HEK293 (cell line): ENCODE measurements at regions not wholly inside any gene's neighbourhood (a gene's known extent, or its start where the extent isn't known, plus 50 kb on each side); places are given as distances from the start of the nearest gene placed in this dataset.

Experiments
- CTCF ChIA-PET: fragments of 350-600 bp; formaldehyde crosslinking; extraction: SDS; loops from one replicate; lab custom pipeline; 2021; ENCODE audit warnings: antibody characterized with exemption; lab: Yijun Ruan, JAX
- POLR2A ChIA-PET: fragments of 300-600 bp; formaldehyde crosslinking; extraction: SDS; loops from one replicate; lab custom pipeline; 2020; ENCODE audit warnings: antibody characterized with exemption, inconsistent platforms; lab: Yijun Ruan, JAX
- H3K27ac ChIP-seq: fragments of 200-500 bp; sonication (Bioruptor generic); 2 replicates; pipeline ENCODE4 v1.5.1; 2014; ENCODE audit warnings: low read depth, low read length, control low read depth, inconsistent platforms; ENCODE audit errors: extremely low read depth
- H3K36me3 ChIP-seq, 2 experiments: fragments of 200-500 bp in 1 of 2; sonication (Bioruptor generic) in 1 of 2; 1 replicate in 1 of 2; 2 replicates in 1 of 2; pipeline ENCODE4 v1.5.1; 2014 to 2017; ENCODE audit warnings: inconsistent platforms in 2 of 2, low read length in 2 of 2; ENCODE audit not compliant: control insufficient read depth in 2 of 2, insufficient read depth in 1 of 2
- H3K4me1 ChIP-seq: fragments of 200-500 bp; sonication (Bioruptor generic); 2 replicates; pipeline ENCODE4 v1.5.1; 2014; ENCODE audit warnings: mild to moderate bottlenecking, low read length, inconsistent platforms; ENCODE audit not compliant: control insufficient read depth, insufficient read depth
- H3K4me3 ChIP-seq: 2 replicates; pipeline ENCODE4 v1.5.1; 2011; ENCODE audit warnings: low read depth, mild to moderate bottlenecking, control low read depth, low read length, moderate library complexity
- H3K9me3 ChIP-seq: fragments of 200-500 bp; sonication (Bioruptor generic); 2 replicates; pipeline ENCODE4 v1.5.1; 2014; ENCODE audit warnings: low read depth, low read length, inconsistent platforms; ENCODE audit not compliant: control insufficient read depth, insufficient read depth
- FEZF1 ChIP-seq: fragments of 450-650 bp; formaldehyde crosslinking; IDR thresholded peaks from 2 replicates; pipeline ENCODE4 v1.5.1; 2016; ENCODE audit warnings: missing biosample characterization, missing genetic modification characterization
- GLI4 ChIP-seq: fragments of 450-650 bp; formaldehyde crosslinking; IDR thresholded peaks from 2 replicates; pipeline ENCODE4 v1.5.1; 2016; ENCODE audit warnings: missing biosample characterization, missing genetic modification characterization
- HOXA7 ChIP-seq: sonication (generic); formaldehyde crosslinking; IDR thresholded peaks from 2 replicates; pipeline ENCODE4 v1.8.1; 2022; ENCODE audit warnings: missing genetic modification reagents, borderline replicate concordance
- MZF1 ChIP-seq: fragments of 450-650 bp; formaldehyde crosslinking; IDR thresholded peaks from 2 replicates; pipeline ENCODE4 v1.5.1; 2017; ENCODE audit warnings: missing biosample characterization, missing genetic modification characterization, borderline replicate concordance
- REPIN1 ChIP-seq: fragments of 450-650 bp; formaldehyde crosslinking; IDR thresholded peaks from 2 replicates; pipeline ENCODE4 v1.5.1; 2017; ENCODE audit warnings: missing biosample characterization, missing genetic modification characterization, low read depth
- SP7 ChIP-seq: fragments of 450-650 bp; formaldehyde crosslinking; IDR thresholded peaks from 2 replicates; pipeline ENCODE4 v1.5.1; 2016; ENCODE audit warnings: missing biosample characterization, missing genetic modification characterization
- TCF7L2 ChIP-seq: IDR thresholded peaks from 2 replicates; pipeline ENCODE4 v1.6.1; 2011; ENCODE audit warnings: low read depth, mild to moderate bottlenecking, inconsistent platforms, low read length, moderate library complexity, borderline replicate concordance
- ZBTB1 ChIP-seq: fragments of 450-650 bp; formaldehyde crosslinking; IDR thresholded peaks from 2 replicates; pipeline ENCODE4 v1.5.1; 2016; ENCODE audit warnings: missing biosample characterization, missing genetic modification characterization
- ZEB2 ChIP-seq: fragments of 450-650 bp; formaldehyde crosslinking; IDR thresholded peaks from 2 replicates; pipeline ENCODE4 v1.5.1; 2016; ENCODE audit warnings: missing biosample characterization, missing genetic modification characterization
- ZFP37 ChIP-seq: fragments of 450-650 bp; formaldehyde crosslinking; IDR thresholded peaks from 2 replicates; pipeline ENCODE4 v1.5.1; 2016; ENCODE audit warnings: missing biosample characterization, missing genetic modification characterization
- ZNF221 ChIP-seq: fragments of 450-650 bp; formaldehyde crosslinking; IDR thresholded peaks from 2 replicates; pipeline ENCODE4 v1.5.1; 2017; ENCODE audit warnings: missing biosample characterization, missing genetic modification characterization, borderline replicate concordance
- ZNF423 ChIP-seq: fragments of 450-650 bp; formaldehyde crosslinking; IDR thresholded peaks from 2 replicates; pipeline ENCODE4 v1.5.1; 2016; ENCODE audit warnings: missing biosample characterization, missing genetic modification characterization
- ZNF510 ChIP-seq: fragments of 450-650 bp; formaldehyde crosslinking; IDR thresholded peaks from 2 replicates; pipeline ENCODE4 v1.5.1; 2018; ENCODE audit warnings: mild to moderate bottlenecking, missing genetic modification characterization, missing biosample characterization; ENCODE audit not compliant: insufficient replicate concordance
- ZNF610 ChIP-seq: fragments of 450-650 bp; formaldehyde crosslinking; IDR thresholded peaks from 2 replicates; pipeline ENCODE4 v1.5.1; 2016; ENCODE audit warnings: missing biosample characterization, missing genetic modification characterization, borderline replicate concordance
- ZNF664 ChIP-seq: fragments of 450-650 bp; formaldehyde crosslinking; IDR thresholded peaks from 2 replicates; pipeline ENCODE4 v1.5.1; 2016; ENCODE audit warnings: missing biosample characterization, missing genetic modification characterization
- ZNF785 ChIP-seq: fragments of 450-650 bp; formaldehyde crosslinking; IDR thresholded peaks from 2 replicates; pipeline ENCODE4 v1.5.1; 2016; ENCODE audit warnings: missing biosample characterization, missing genetic modification characterization
- ZSCAN30 ChIP-seq: fragments of 450-650 bp; IDR thresholded peaks from 2 replicates; pipeline ENCODE4 v1.5.1; 2018; ENCODE audit warnings: missing biosample characterization, mild to moderate bottlenecking, missing genetic modification characterization, moderate library complexity
- ZXDB ChIP-seq: fragments of 450-650 bp; formaldehyde crosslinking; IDR thresholded peaks from 2 replicates; pipeline ENCODE4 v1.5.1; 2016; ENCODE audit warnings: missing biosample characterization, missing genetic modification characterization
- TF ChIP-seq, protein P1 (sequence below): fragments of 450-650 bp; formaldehyde crosslinking; IDR thresholded peaks from 2 replicates; pipeline ENCODE4 v1.5.1; 2016; ENCODE audit warnings: missing biosample characterization, missing genetic modification characterization, low read depth
- TF ChIP-seq, protein P2 (sequence below): fragments of 450-650 bp; formaldehyde crosslinking; IDR thresholded peaks from 2 replicates; pipeline ENCODE4 v1.5.1; 2016; ENCODE audit warnings: missing biosample characterization, missing genetic modification characterization
- TF ChIP-seq, protein P3 (sequence below): fragments of 450-650 bp; formaldehyde crosslinking; IDR thresholded peaks from 2 replicates; pipeline ENCODE4 v1.5.1; 2016; ENCODE audit warnings: missing biosample characterization, missing genetic modification characterization
- TF ChIP-seq, protein P4 (sequence below): fragments of 450-650 bp; formaldehyde crosslinking; IDR thresholded peaks from 2 replicates; pipeline ENCODE4 v1.5.0; 2017; ENCODE audit warnings: missing biosample characterization, missing genetic modification characterization, borderline replicate concordance

DNA sequence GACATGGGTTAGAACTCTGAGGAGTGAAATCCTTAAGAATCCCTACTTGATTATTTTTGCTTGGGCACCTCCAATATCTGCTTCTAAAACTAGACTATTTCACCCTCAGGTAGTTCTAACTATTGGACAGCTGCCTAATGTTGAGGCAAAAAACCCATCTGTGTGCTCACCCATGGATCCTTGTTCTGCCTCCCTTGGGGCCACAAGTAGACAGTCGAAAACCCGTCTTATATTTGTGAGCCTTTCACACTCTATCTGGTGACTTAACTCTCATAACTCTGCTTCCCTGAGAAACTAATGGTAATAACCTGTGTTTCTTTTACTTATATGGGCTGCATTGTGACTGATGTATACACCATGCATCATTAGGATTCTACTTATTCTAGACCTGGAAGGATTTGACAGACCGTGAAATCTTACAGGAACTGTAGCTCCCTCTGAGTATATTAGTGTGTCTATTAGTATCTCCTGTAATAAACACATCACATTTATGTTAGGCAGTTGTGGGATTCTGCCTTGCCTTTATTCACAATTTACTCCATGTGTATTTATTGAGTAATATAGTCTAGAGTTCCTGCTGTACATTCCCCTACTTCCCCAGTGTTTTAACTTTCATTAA, 94.6 kb upstream of the SGCD start:
- TF ChIP-seq ZNF423 (tag by site-specific recombination), result no peak
- TF ChIP-seq ZNF785 (tag by site-specific recombination), result no peak
- no peak for TF ChIP-seq TCF7L2
- no peak for TF ChIP-seq ZFP37
- no peak for TF ChIP-seq SP7 (tag by site-specific recombination)
- TF ChIP-seq ZNF610 (tag by site-specific recombination), result no peak
- no peak for TF ChIP-seq HOXA7 (CRISPR knock-in tag)
- TF ChIP-seq ZBTB1 (tag by site-specific recombination), result no peak
- TF ChIP-seq GLI4, result no peak
- no peak for TF ChIP-seq ZNF664 (tag by site-specific recombination)
- TF ChIP-seq, protein P1, sequence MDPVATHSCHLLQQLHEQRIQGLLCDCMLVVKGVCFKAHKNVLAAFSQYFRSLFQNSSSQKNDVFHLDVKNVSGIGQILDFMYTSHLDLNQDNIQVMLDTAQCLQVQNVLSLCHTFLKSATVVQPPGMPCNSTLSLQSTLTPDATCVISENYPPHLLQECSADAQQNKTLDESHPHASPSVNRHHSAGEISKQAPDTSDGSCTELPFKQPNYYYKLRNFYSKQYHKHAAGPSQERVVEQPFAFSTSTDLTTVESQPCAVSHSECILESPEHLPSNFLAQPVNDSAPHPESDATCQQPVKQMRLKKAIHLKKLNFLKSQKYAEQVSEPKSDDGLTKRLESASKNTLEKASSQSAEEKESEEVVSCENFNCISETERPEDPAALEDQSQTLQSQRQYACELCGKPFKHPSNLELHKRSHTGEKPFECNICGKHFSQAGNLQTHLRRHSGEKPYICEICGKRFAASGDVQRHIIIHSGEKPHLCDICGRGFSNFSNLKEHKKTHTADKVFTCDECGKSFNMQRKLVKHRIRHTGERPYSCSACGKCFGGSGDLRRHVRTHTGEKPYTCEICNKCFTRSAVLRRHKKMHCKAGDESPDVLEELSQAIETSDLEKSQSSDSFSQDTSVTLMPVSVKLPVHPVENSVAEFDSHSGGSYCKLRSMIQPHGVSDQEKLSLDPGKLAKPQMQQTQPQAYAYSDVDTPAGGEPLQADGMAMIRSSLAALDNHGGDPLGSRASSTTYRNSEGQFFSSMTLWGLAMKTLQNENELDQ (tag by site-specific recombination), result no peak
- TF ChIP-seq, protein P2, sequence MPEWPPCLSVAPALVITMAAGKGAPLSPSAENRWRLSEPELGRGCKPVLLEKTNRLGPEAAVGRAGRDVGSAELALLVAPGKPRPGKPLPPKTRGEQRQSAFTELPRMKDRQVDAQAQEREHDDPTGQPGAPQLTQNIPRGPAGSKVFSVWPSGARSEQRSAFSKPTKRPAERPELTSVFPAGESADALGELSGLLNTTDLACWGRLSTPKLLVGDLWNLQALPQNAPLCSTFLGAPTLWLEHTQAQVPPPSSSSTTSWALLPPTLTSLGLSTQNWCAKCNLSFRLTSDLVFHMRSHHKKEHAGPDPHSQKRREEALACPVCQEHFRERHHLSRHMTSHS (tag by site-specific recombination), result no peak
- TF ChIP-seq ZXDB (tag by site-specific recombination), result no peak
- TF ChIP-seq, protein P3, sequence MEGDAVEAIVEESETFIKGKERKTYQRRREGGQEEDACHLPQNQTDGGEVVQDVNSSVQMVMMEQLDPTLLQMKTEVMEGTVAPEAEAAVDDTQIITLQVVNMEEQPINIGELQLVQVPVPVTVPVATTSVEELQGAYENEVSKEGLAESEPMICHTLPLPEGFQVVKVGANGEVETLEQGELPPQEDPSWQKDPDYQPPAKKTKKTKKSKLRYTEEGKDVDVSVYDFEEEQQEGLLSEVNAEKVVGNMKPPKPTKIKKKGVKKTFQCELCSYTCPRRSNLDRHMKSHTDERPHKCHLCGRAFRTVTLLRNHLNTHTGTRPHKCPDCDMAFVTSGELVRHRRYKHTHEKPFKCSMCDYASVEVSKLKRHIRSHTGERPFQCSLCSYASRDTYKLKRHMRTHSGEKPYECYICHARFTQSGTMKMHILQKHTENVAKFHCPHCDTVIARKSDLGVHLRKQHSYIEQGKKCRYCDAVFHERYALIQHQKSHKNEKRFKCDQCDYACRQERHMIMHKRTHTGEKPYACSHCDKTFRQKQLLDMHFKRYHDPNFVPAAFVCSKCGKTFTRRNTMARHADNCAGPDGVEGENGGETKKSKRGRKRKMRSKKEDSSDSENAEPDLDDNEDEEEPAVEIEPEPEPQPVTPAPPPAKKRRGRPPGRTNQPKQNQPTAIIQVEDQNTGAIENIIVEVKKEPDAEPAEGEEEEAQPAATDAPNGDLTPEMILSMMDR (tag by site-specific recombination), result no peak
- Histone ChIP-seq H3K4me3 (no peak overlapping the region), H3K4me1 (no peaks in the 10 kb centered on the region), H3K9me3 (no peaks in the 10 kb centered on the region), H3K36me3 (no peaks in the 10 kb centered on the region), H3K27ac (no peak overlapping the region)
- ChIA-PET CTCF (interaction anchor here (0.6 kb wide), 1 partner anchor 66 kb away, joined by 4 read pairs; no protein-coding TSS in a partner anchor), POLR2A (no interaction called here)

DNA sequence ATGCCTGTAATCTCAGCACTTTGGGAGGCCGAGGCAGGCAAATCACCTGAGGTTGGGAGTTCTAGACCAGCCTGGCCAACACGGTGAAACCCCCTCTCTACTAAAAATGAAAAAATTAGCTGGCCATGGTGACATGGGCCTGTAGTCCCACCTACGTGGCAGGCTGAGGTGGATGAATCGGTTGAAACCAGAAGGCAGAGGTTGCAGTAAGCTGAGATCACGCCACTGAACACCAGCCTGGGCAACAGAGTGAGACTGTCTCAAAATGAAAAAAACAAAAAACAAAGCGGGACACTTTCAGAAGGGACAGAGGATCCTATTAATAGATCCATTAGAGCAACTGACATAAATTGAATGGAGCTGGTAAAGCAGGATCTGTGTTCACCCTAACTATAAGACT, 89.6 kb upstream of the SGCD start:
- no peak overlapping the region for H3K4me3 ChIP-seq
- H3K4me1 ChIP-seq, result no peaks in the 10 kb centered on the region
- no peaks in the 10 kb centered on the region for H3K36me3 ChIP-seq
- no peaks in the 10 kb centered on the region for H3K9me3 ChIP-seq
- H3K27ac ChIP-seq, result no peak overlapping the region
- POLR2A ChIA-PET, result no interaction called here
- CTCF ChIA-PET, result no interaction called here
- TF ChIP-seq, protein P4, sequence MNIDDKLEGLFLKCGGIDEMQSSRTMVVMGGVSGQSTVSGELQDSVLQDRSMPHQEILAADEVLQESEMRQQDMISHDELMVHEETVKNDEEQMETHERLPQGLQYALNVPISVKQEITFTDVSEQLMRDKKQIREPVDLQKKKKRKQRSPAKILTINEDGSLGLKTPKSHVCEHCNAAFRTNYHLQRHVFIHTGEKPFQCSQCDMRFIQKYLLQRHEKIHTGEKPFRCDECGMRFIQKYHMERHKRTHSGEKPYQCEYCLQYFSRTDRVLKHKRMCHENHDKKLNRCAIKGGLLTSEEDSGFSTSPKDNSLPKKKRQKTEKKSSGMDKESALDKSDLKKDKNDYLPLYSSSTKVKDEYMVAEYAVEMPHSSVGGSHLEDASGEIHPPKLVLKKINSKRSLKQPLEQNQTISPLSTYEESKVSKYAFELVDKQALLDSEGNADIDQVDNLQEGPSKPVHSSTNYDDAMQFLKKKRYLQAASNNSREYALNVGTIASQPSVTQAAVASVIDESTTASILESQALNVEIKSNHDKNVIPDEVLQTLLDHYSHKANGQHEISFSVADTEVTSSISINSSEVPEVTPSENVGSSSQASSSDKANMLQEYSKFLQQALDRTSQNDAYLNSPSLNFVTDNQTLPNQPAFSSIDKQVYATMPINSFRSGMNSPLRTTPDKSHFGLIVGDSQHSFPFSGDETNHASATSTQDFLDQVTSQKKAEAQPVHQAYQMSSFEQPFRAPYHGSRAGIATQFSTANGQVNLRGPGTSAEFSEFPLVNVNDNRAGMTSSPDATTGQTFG (tag by site-specific recombination), result no peak
- TF ChIP-seq REPIN1 (tag by site-specific recombination), result no peak
- no peak for TF ChIP-seq ZNF221 (tag by site-specific recombination)
- TF ChIP-seq ZEB2, result no peak
- no peak for TF ChIP-seq MZF1 (tag by site-specific recombination)
- TF ChIP-seq FEZF1 (tag by site-specific recombination), result no peak
- no peak for TF ChIP-seq ZNF510 (tag by site-specific recombination)
- TF ChIP-seq ZSCAN30 (tag by site-specific recombination), result no peak
